ENCODE measurements at regions not wholly inside any gene's neighbourhood (a gene's known extent, or its start where the extent isn't known, plus 50 kb on each side); places are given as distances from the start of the nearest gene placed in this dataset.

- TF ChIP-seq L3MBTL2 (conservative IDR thresholded peaks at IDR 0.05) = no peak
- CTCF ChIA-PET = no interaction called here
- POLR2A ChIA-PET = no interaction called here
- no peak for DNase-seq (ENCODE audit: extremely low spot score)
Observed at GRCh38 chr20:40744818-40745175, 55.8 kb upstream of the MAFB start.

GRCh38 chr20:40746251-40746650 lies 57.2 kb upstream of the MAFB start:
- POLR2A ChIA-PET = no interaction called here
- CTCF ChIA-PET = no interaction called here
- no peak for DNase-seq (ENCODE audit: extremely low spot score)
- TF ChIP-seq NFRKB (IDR thresholded peaks at IDR 0.05) (no peak), CTBP1 (IDR thresholded peaks at IDR 0.05; ENCODE audit: borderline replicate concordance) (no peak), ARNT (IDR thresholded peaks at IDR 0.05) (no peak), ZNF384 (IDR thresholded peaks at IDR 0.05) (no peak), BHLHE40 (IDR thresholded peaks at IDR 0.05; ENCODE audit: borderline replicate concordance) (no peak), SP1 (IDR thresholded peaks at IDR 0.05) (no peak), FOXM1 (IDR thresholded peaks at IDR 0.05; ENCODE audit: borderline replicate concordance) (no peak), ELF4 (IDR thresholded peaks at IDR 0.05) (no peak), FOXK2 (IDR thresholded peaks at IDR 0.05) (no peak), SUZ12 (IDR thresholded peaks at IDR 0.05) (no peak), PKNOX1 (IDR thresholded peaks at IDR 0.05) (no peak), HDGF (IDR thresholded peaks at IDR 0.05; ENCODE audit: borderline replicate concordance) (no peak), TARDBP (IDR thresholded peaks at IDR 0.05) (no peak), FOXA1 (IDR thresholded peaks at IDR 0.05) (no peak), L3MBTL2 (conservative IDR thresholded peaks at IDR 0.05) (no peak), LEF1 (IDR thresholded peaks at IDR 0.05; ENCODE audit: borderline replicate concordance) (no peak)

- TF ChIP-seq SUZ12 (IDR thresholded peaks at IDR 0.05) (no peak), FOXK2 (IDR thresholded peaks at IDR 0.05) (no peak), SP1 (IDR thresholded peaks at IDR 0.05) (no peak), ZNF384 (IDR thresholded peaks at IDR 0.05) (no peak), CTBP1 (IDR thresholded peaks at IDR 0.05; ENCODE audit: borderline replicate concordance) (no peak)
- DNase-seq (ENCODE audit: extremely low spot score) = no peak
- ChIA-PET POLR2A (no interaction called here), CTCF (no interaction called here)
Observed at GRCh38 chr20:40748182-40748581, 59.1 kb upstream of the MAFB start.

- CTCF ChIA-PET = interaction anchor here (1.4 to 2.6 kb wide), 2 partner anchors 9 to 10 kb away, joined by 5 to 9 read pairs; no protein-coding TSS in a partner anchor
- TF ChIP-seq ZNF384 (IDR thresholded peaks at IDR 0.05) (no peak), HDGF (IDR thresholded peaks at IDR 0.05; ENCODE audit: borderline replicate concordance) (no peak), FOXK2 (IDR thresholded peaks at IDR 0.05) (no peak)
- POLR2A ChIA-PET = no interaction called here
- no peak for DNase-seq (ENCODE audit: extremely low spot score)
Observed at GRCh38 chr20:40749985-40750506, 61.0 kb upstream of the MAFB start.

GRCh38 chr20:40750541-40751035 lies 61.6 kb upstream of the MAFB start:
- ChIA-PET CTCF (interaction anchor here (2.6 kb wide), 1 partner anchor 9 kb away, joined by 9 read pairs; no protein-coding TSS in a partner anchor), POLR2A (no interaction called here)
- TF ChIP-seq ARNT (IDR thresholded peaks at IDR 0.05) (no peak), NFRKB (IDR thresholded peaks at IDR 0.05) (no peak), FOXM1 (IDR thresholded peaks at IDR 0.05; ENCODE audit: borderline replicate concordance) (no peak), HDGF (IDR thresholded peaks at IDR 0.05; ENCODE audit: borderline replicate concordance) (no peak), CTBP1 (IDR thresholded peaks at IDR 0.05; ENCODE audit: borderline replicate concordance) (no peak), TARDBP (IDR thresholded peaks at IDR 0.05) (no peak), L3MBTL2 (conservative IDR thresholded peaks at IDR 0.05) (no peak), SUZ12 (IDR thresholded peaks at IDR 0.05) (no peak), LEF1 (IDR thresholded peaks at IDR 0.05; ENCODE audit: borderline replicate concordance) (no peak), PKNOX1 (IDR thresholded peaks at IDR 0.05) (no peak), ELF4 (IDR thresholded peaks at IDR 0.05) (no peak), BHLHE40 (IDR thresholded peaks at IDR 0.05; ENCODE audit: borderline replicate concordance) (no peak), SP1 (IDR thresholded peaks at IDR 0.05) (no peak), FOXK2 (IDR thresholded peaks at IDR 0.05) (no peak), FOXA1 (IDR thresholded peaks at IDR 0.05) (no peak), ZNF384 (IDR thresholded peaks at IDR 0.05) (no peak)
- DNase-seq (ENCODE audit: extremely low spot score) = no peak

- TF ChIP-seq L3MBTL2 (conservative IDR thresholded peaks at IDR 0.05) (no peak), ARNT (IDR thresholded peaks at IDR 0.05) (no peak), HDGF (IDR thresholded peaks at IDR 0.05; ENCODE audit: borderline replicate concordance) (no peak), SUZ12 (IDR thresholded peaks at IDR 0.05) (no peak), ZNF384 (IDR thresholded peaks at IDR 0.05) (no peak), LEF1 (IDR thresholded peaks at IDR 0.05; ENCODE audit: borderline replicate concordance) (no peak), FOXA1 (IDR thresholded peaks at IDR 0.05) (no peak), BHLHE40 (IDR thresholded peaks at IDR 0.05; ENCODE audit: borderline replicate concordance) (no peak), CTBP1 (IDR thresholded peaks at IDR 0.05; ENCODE audit: borderline replicate concordance) (no peak), FOXM1 (IDR thresholded peaks at IDR 0.05; ENCODE audit: borderline replicate concordance) (no peak), FOXK2 (IDR thresholded peaks at IDR 0.05) (no peak), TARDBP (IDR thresholded peaks at IDR 0.05) (no peak), ELF4 (IDR thresholded peaks at IDR 0.05) (no peak), SP1 (IDR thresholded peaks at IDR 0.05) (no peak), NFRKB (IDR thresholded peaks at IDR 0.05) (no peak), PKNOX1 (IDR thresholded peaks at IDR 0.05) (no peak)
- DNase-seq (ENCODE audit: extremely low spot score) = no peak
- ChIA-PET CTCF (interaction anchor here (0.6 to 1.3 kb wide), 2 partner anchors 12 to 26 kb away, joined by 4 to 7 read pairs; no protein-coding TSS in a partner anchor), POLR2A (interaction anchor here (1.4 kb wide), 1 partner anchor 10 kb away, joined by 3 read pairs; no protein-coding TSS in a partner anchor)
Observed at GRCh38 chr20:40753472-40753871, 64.4 kb upstream of the MAFB start.
